Brain microvascular endothelial cell (primary cell): ENCODE measurements at regions not wholly inside any gene's neighbourhood (a gene's known extent, or its start where the extent isn't known, plus 50 kb on each side); places are given as distances from the start of the nearest gene placed in this dataset.

Experiments used
- DNase-seq: peaks from one replicate; pipeline ENCODE4 v3.0.0-alpha.2; 2020
- H3K27ac ChIP-seq: fragments of 250-450 bp; sonication (Bioruptor Pico); 2 replicates; pipeline ENCODE4 v1.5.1; 2020; ENCODE audit warnings: mild to moderate bottlenecking, moderate library complexity
- H3K27me3 ChIP-seq: fragments of 250-450 bp; sonication (Bioruptor Pico); replicated peaks from 2 replicates; pipeline ENCODE4 v1.5.1; 2020; ENCODE audit warnings: mild to moderate bottlenecking
- H3K36me3 ChIP-seq: fragments of 250-450 bp; sonication (Bioruptor Pico); replicated peaks from 2 replicates; pipeline ENCODE4 v1.5.1; 2020; ENCODE audit warnings: mild to moderate bottlenecking
- H3K4me3 ChIP-seq: 2 replicates; pipeline ENCODE4 v1.5.1; 2011; ENCODE audit warnings: low read depth, mild to moderate bottlenecking, control low read depth, low read length, moderate library complexity
- in situ Hi-C: cut with HindIII; loops from 2 replicates; pipeline ENCODE4 v1.10.0; 2017; ENCODE audit warnings: low sequenced_read_pairs, low pct_ligation_motif_present
- TF ChIP-seq, protein P1 (sequence below): IDR thresholded peaks from 2 replicates; pipeline ENCODE4 v1.5.1; 2011; ENCODE audit warnings: low read depth, mild to moderate bottlenecking, moderate library complexity, low read length, control low read depth, inconsistent platforms; ENCODE audit errors: missing control alignments

DNA sequence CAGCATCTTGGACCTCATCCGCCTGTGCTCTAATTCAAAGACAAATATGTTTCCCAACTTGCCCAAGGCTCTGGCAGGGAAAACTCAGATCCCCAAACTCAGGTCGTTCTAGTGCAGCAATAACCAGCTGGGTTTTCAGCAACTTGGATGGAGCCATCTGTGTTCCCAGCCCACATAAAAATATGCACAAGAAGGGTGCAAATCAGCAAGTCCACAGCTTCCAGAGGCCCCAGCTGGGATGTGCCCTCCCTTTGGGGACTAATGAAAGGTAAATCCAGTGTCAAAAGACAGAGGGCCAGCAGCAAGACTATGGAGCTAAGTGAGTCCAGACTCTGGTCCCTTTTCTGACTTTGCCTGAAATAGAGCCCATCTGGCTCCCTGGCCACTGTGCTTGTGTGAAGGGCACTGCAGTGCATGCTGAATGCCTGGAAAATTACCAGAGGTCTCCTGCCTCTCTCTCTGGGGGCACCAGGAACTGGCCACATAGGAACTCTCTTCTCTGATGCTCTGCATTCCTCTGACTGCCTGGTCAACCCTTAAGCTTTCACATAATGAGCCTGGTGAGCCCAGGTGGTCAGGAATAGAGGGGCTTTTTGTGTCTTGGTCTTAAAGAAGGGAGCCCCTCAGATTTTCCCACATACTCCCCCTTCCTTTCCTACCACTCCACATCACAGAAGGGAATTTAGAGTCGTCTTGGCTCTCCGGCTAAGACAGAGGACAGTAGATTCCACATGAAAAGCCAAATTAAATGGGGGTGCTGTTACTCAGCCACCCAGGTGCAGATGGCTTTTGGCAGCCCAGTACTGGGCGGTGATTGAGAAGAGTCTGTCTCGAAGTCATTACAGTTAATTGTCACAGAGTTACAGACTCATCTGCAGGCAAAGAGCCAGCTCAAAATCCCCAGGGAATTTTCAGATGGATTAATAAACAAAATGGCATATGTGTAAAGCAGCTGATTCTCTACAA is 88.1 kb upstream of the C1orf21 start:
- Histone ChIP-seq H3K27me3 (no peaks in the 10 kb centered on the region), H3K36me3 (no peaks in the 10 kb centered on the region), H3K27ac (peak overlapping the region; percentile 61), H3K4me3 (no peak overlapping the region)
- in situ Hi-C loops: no loop called here
- TF ChIP-seq, protein P1, sequence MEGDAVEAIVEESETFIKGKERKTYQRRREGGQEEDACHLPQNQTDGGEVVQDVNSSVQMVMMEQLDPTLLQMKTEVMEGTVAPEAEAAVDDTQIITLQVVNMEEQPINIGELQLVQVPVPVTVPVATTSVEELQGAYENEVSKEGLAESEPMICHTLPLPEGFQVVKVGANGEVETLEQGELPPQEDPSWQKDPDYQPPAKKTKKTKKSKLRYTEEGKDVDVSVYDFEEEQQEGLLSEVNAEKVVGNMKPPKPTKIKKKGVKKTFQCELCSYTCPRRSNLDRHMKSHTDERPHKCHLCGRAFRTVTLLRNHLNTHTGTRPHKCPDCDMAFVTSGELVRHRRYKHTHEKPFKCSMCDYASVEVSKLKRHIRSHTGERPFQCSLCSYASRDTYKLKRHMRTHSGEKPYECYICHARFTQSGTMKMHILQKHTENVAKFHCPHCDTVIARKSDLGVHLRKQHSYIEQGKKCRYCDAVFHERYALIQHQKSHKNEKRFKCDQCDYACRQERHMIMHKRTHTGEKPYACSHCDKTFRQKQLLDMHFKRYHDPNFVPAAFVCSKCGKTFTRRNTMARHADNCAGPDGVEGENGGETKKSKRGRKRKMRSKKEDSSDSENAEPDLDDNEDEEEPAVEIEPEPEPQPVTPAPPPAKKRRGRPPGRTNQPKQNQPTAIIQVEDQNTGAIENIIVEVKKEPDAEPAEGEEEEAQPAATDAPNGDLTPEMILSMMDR: no peak
- DNase-seq: no peak

DNA sequence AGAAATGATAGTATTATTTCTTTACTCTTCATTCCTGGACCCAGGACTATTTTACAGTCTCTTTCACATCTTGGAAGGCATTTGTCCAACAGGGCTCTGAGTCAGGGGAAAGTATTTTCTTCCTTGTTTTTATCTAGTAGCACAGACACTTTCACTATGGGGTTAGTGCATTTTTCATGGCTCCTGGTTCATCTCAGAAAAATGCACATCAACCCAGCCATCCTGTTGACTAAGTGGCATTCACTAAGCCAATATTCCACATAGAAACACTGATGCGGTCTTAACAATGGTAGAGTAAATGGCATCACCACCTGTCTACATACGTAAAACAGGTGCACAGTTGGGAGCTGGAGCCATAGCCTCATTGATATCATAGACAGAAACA is 87.4 kb upstream of the C1orf21 start:
- Histone ChIP-seq H3K36me3 (no peaks in the 10 kb centered on the region), H3K27ac (peak overlapping the region; percentile 61), H3K4me3 (no peak overlapping the region), H3K27me3 (no peaks in the 10 kb centered on the region)
- TF ChIP-seq, protein P1: no peak
- DNase-seq: peak; percentile 87
- in situ Hi-C loops: no loop called here

DNA sequence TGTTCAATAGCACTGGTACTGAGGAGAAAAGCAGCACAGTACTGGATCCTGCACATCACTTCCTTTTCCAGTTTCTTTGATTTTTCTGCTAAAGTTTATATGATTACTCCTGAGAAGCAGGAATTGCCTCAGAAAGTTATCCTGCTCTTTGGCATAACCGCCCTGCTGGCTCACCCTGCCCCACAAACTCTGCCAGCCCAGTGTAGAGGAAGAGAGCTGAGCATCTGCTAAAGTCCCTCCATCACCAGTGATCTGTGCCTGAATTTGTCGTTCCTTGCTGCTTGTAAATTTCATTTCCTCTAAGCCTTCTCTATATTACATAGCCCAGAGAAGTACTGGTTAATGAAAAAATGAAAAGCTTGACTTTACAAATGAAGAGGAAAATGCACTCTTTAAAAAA is 87.0 kb upstream of the C1orf21 start:
- Histone ChIP-seq H3K27ac (peak overlapping the region; percentile 31), H3K36me3 (no peaks in the 10 kb centered on the region), H3K4me3 (no peak overlapping the region), H3K27me3 (no peaks in the 10 kb centered on the region)
- no peak for DNase-seq
- TF ChIP-seq, protein P1: no peak
- in situ Hi-C loops: no loop called here

DNA sequence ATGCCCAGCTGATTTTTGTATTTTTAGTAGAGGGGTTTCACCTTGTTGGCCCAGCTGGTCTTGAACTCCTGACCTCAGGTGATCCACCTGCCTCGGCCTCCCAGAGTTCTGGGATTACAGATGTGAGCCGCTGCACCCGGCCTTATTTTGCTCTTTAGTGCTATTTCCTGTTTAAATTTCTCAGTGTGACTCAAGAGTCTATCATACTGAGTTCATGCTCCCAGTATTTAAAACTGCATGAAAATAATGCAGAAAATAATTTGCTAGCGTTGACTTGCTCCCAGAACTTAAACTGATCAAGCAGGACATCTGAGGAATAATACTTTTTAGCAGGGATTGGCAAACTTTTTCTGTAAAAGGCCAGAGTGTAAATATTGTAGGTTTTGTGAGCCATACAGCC is 86.4 kb upstream of the C1orf21 start:
- Histone ChIP-seq H3K27ac (peak overlapping the region; percentile 66), H3K27me3 (no peaks in the 10 kb centered on the region), H3K36me3 (no peaks in the 10 kb centered on the region), H3K4me3 (no peak overlapping the region)
- in situ Hi-C loops: no loop called here
- TF ChIP-seq, protein P1: no peak
- DNase-seq: peak; percentile 44

DNA sequence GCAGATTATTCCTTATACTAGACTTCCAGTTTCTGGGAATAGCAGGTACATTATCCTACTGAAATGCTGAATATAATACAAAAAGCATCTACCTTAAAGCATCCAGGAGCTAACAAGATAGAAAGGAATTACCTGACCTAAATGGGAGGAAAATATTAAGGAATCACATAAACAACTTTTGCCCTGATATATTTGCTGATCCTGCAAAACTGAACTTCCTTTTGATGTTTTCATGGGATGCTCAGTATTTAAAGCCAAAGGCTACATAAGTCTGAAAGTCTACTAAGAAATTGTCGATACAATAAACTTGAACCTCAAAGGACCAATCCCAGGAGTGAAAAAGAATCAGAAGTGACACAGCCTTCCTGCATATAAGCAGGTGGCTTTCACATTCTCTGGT is 85.6 kb upstream of the C1orf21 start:
- no peak overlapping the region for H3K4me3 ChIP-seq
- TF ChIP-seq, protein P1: no peak
- H3K27ac ChIP-seq: no peak overlapping the region
- in situ Hi-C loops: no loop called here
- H3K27me3 ChIP-seq: no peaks in the 10 kb centered on the region
- DNase-seq: no peak
- H3K36me3 ChIP-seq: no peaks in the 10 kb centered on the region

DNA sequence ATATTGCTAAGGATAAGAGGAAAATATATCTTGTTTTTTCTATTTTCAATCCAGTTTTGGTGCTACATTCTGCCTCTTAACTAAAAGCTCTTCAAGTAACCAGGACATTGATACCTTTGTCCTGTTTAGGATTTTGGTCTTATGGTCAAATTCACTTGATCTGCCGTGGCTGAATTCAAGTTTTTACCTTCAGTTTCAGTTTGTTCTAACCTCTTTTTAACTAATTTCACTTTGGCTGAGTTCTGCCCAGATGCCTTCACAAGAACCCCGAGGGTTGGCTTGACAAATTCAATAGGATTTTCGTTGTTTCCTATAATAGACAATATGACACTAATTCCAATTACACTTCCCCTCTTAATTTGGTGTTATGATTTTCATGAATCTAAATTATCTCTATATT is 84.5 kb upstream of the C1orf21 start:
- in situ Hi-C loops: no loop called here
- TF ChIP-seq, protein P1: no peak
- Histone ChIP-seq H3K4me3 (no peak overlapping the region), H3K27me3 (no peaks in the 10 kb centered on the region), H3K36me3 (no peaks in the 10 kb centered on the region), H3K27ac (no peak overlapping the region)
- no peak for DNase-seq
